SH-SY5Y (cell line): ENCODE measurements at regions not wholly inside any gene's neighbourhood (a gene's known extent, or its start where the extent isn't known, plus 50 kb on each side); places are given as distances from the start of the nearest gene placed in this dataset.

Experiments
- GATA2 ChIP-seq: IDR thresholded peaks from 2 replicates; pipeline ENCODE4 v1.6.1; 2011; ENCODE audit warnings: mild to moderate bottlenecking, low read depth, low read length
- GATA3 ChIP-seq: IDR thresholded peaks from 2 replicates; pipeline ENCODE4 v1.6.1; 2011; ENCODE audit warnings: low read depth, mild to moderate bottlenecking, low read length, moderate library complexity

DNA sequence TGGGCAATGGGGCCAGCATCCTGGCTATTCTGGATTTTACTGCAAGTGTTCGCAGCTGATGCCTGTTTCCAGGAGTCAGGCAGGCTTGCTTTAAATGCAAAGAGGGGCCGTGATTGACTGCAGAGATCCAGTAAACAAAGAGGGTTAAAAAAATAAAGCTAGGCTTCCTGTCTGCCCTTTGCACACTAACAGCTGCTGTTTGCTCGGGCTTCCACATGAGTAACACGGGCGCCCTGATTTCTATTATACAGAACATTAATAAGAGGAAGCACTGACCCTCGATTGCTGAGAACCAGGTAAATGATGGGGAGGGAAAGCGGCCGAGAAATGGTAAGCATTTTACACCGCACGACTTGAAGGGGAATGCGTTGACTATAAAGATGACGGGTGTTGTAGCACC lies 254.2 kb upstream of the ZNF507 start:
- TF ChIP-seq GATA2 (no peak), GATA3 (no peak)
